ENCODE measurements at regions not wholly inside any gene's neighbourhood (a gene's known extent, or its start where the extent isn't known, plus 50 kb on each side); places are given as distances from the start of the nearest gene placed in this dataset.

GRCh38 chr5:120106912-120107525 lies 357.1 kb upstream of the PRR16 start:
- no peak for TF ChIP-seq CTCF (conservative IDR thresholded peaks at IDR 0.05 in 1 of 2, IDR thresholded peaks at IDR 0.05 in 1 of 2; ENCODE audit: low read depth in 1 of 2, low read length in 2 of 2)
- no peak for TF ChIP-seq EZH2 (IDR thresholded peaks at IDR 0.05; ENCODE audit: low read length, missing control alignments)
